HepG2 (cell line): ENCODE measurements at regions not wholly inside any gene's neighbourhood (a gene's known extent, or its start where the extent isn't known, plus 50 kb on each side); places are given as distances from the start of the nearest gene placed in this dataset.

Experiments used
- ATAC-seq: fragments of 200-7000 bp; cut with Tn5 transposase; 3 replicates; pipeline ENCODE4 v1.9.1; 2020; ENCODE audit warnings: mild to moderate bottlenecking, moderate library complexity
- BruUV-seq: library from RNA; stranded (reverse); fragments of 400-500 nt; replicated peaks from 2 replicates; lab custom pipeline; 2021; lab: Mats Ljungman, UMichigan
- CTCF ChIA-PET: fragments of 300-600 bp; formaldehyde crosslinking; extraction: SDS; loops from one replicate; lab custom pipeline; 2021; ENCODE audit warnings: low total read pairs, inconsistent platforms, low intra/inter-chr PET ratio; lab: Yijun Ruan, JAX
- POLR2A ChIA-PET: fragments of 350-600 bp; sonication (Branson Sonifier 250); formaldehyde crosslinking; loops from one replicate; lab custom pipeline; 2020; ENCODE audit warnings: antibody characterized with exemption, inconsistent platforms; lab: Yijun Ruan, JAX
- DNase-seq: peaks from one replicate; pipeline ENCODE4 v3.0.0-alpha.2; 2015; ENCODE audit warnings: low spot score
- FAIRE-seq: peaks from 3 replicates; lab custom pipeline; 2011; peaks lifted over from hg19 to GRCh38; lab: Jason Lieb, UNC
- H2AFZ ChIP-seq: one replicate; pipeline ENCODE4 v1.6.1; 2011; ENCODE audit warnings: low read length, inconsistent platforms
- H3K27ac ChIP-seq: fragments of 300-600 bp; 3 replicates; pipeline ENCODE4 v1.8.0; 2011; ENCODE audit warnings: mixed run types, mild to moderate bottlenecking, mixed read lengths, low read length, inconsistent platforms; ENCODE audit not compliant: insufficient read depth; ENCODE audit errors: extremely low read length
- H3K27me3 ChIP-seq, 2 experiments: fragments of 200-600 bp in 1 of 2; 2 replicates in 1 of 2; 3 replicates in 1 of 2; pipeline versions ENCODE4 v1.6.0 to v1.8.0; 2011; ENCODE audit warnings: low read length in 2 of 2, mild to moderate bottlenecking in 2 of 2, moderate library complexity in 2 of 2, inconsistent platforms in 1 of 2; ENCODE audit not compliant: insufficient read depth in 2 of 2, control insufficient read depth in 1 of 2
- H3K36me3 ChIP-seq, 2 experiments: fragments of 200-600 bp in 1 of 2; replicated peaks in 1 of 2; 2 replicates in 1 of 2; 3 replicates in 1 of 2; pipeline versions ENCODE4 v1.5.1 to v1.8.0; 2011; ENCODE audit warnings: low read length in 2 of 2, inconsistent platforms in 1 of 2; ENCODE audit not compliant: insufficient read depth in 2 of 2, control insufficient read depth in 1 of 2
- H3K4me1 ChIP-seq: 2 replicates; pipeline ENCODE4 v1.5.1; 2012; ENCODE audit warnings: low read length, inconsistent platforms; ENCODE audit not compliant: insufficient read depth
- H3K4me2 ChIP-seq: 2 replicates; pipeline ENCODE4 v1.6.0; 2011; ENCODE audit warnings: low read depth, low read length, inconsistent platforms
- H3K4me3 ChIP-seq, 3 experiments: fragments of 200-600 bp in 1 of 3; sonication (generic), shearing (Covaris generic) in 1 of 3; replicated peaks in 1 of 3; 2 replicates each; pipeline ENCODE4 v1.5.1; 2011 to 2016; ENCODE audit warnings: low read length in 3 of 3, inconsistent platforms in 2 of 3, low read depth in 2 of 3, mild to moderate bottlenecking in 2 of 3, control low read depth in 1 of 3, mixed read lengths in 1 of 3; ENCODE audit not compliant: insufficient read depth in 1 of 3
- H3K79me2 ChIP-seq: one replicate; pipeline ENCODE4 v1.6.1; 2011; ENCODE audit warnings: low read length, inconsistent platforms; ENCODE audit not compliant: insufficient read depth
- H3K9ac ChIP-seq: 2 replicates; pipeline ENCODE4 v1.6.0; 2011; ENCODE audit warnings: mild to moderate bottlenecking, low read depth, low read length, inconsistent platforms; ENCODE audit not compliant: insufficient read depth
- H3K9me3 ChIP-seq: 2 replicates; pipeline ENCODE4 v1.5.1; 2012; ENCODE audit warnings: mild to moderate bottlenecking, low read length
- H4K20me1 ChIP-seq: 2 replicates; pipeline ENCODE4 v1.6.0; 2011; ENCODE audit warnings: inconsistent platforms, mild to moderate bottlenecking, low read length, moderate library complexity; ENCODE audit not compliant: insufficient read depth
- ATF3 ChIP-seq: sonication (generic); formaldehyde crosslinking; IDR thresholded peaks from 2 replicates; pipeline ENCODE4 v1.4.0; 2020; ENCODE audit warnings: missing genetic modification reagents
- MNT ChIP-seq: fragments of 450-650 bp; IDR thresholded peaks from 2 replicates; pipeline ENCODE4 v1.6.1; 2016
- PBX2 ChIP-seq: IDR thresholded peaks from 2 replicates; pipeline ENCODE4 v1.6.1; 2016; ENCODE audit warnings: control low read depth
- WGBS: methylation state at CpG from one replicate; pipeline ENCODE4 v1.1.6; 2017; ENCODE audit warnings: low lambda C conversion rate; 5-methylcytosine and 5-hydroxymethylcytosine counted together
- in situ Hi-C: cut with HindIII; loops from 2 replicates; pipeline ENCODE4 v1.10.0; 2017; ENCODE audit warnings: low pct_unique_long_range_greater_than_20kb; ENCODE audit not compliant: extremely low pct_ligation_motif_present
- intact Hi-C: fragments of 100-400 bp; cut with micrococcal nuclease; formaldehyde crosslinking; loops from one replicate; pipeline ENCODE4 v1.10.0; 2022; ENCODE audit not compliant: unreplicated experiment

- in situ Hi-C loops = no loop called here
- H3K79me2 ChIP-seq = no peaks in the 10 kb centered on the region
- no peak for ATAC-seq
Measured at GRCh38 chr9:89752154-89752553, 147.3 kb downstream of the GADD45G start.

More at GRCh38 chr9:89752154-89752553, 147.3 kb downstream of the GADD45G start:
- POLR2A ChIA-PET = no interaction called here
- WGBS = 44% methylated on average over 4 of the region's 4 CpGs
- H3K36me3 ChIP-seq = no peaks in the 10 kb centered on the region
- no peak overlapping the region for H2AFZ ChIP-seq
- H3K4me2 ChIP-seq = no peak overlapping the region
- intact Hi-C loops = no loop called here
- H3K4me3 ChIP-seq = no peak overlapping the region
- H3K4me1 ChIP-seq = peaks cover 8% of the 10 kb centered on the region
- CTCF ChIA-PET = no interaction called here
- H3K27ac ChIP-seq = no peak overlapping the region
- no peak for DNase-seq
- no peaks in the 10 kb centered on the region for H4K20me1 ChIP-seq
- no peaks in the 10 kb centered on the region for H3K9me3 ChIP-seq
- TF ChIP-seq MNT (peak; percentile 52), ATF3 (CRISPR knock-in tag) (no peak), PBX2 (no peak)
- FAIRE-seq = no peak
- no TSS peak for BruUV-seq
- H3K27me3 ChIP-seq = no peaks in the 10 kb centered on the region
- H3K9ac ChIP-seq = no peak overlapping the region
